ENCODE measurements at regions not wholly inside any gene's neighbourhood (a gene's known extent, or its start where the extent isn't known, plus 50 kb on each side); places are given as distances from the start of the nearest gene placed in this dataset.

DNA sequence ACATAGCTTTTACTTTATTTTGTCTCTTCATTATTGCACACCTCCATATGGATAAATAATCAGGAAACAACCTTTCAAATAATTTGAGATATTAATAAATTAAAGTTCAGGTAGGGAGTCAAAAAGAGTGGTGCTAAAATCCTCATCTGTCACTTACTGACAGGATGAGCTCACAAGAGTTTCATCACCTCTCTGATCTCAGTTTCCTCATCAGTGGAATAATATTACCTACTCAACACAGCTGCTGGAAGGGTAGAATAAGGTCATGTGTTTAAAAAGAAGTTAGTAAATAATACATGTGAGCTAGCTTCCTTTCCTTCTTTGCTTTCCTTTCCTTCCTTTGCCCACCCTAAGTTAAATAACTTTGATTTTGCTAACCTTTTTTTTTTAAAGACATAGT lies 61.9 kb downstream of the RDH14 start:
- TF ChIP-seq, protein P1, sequence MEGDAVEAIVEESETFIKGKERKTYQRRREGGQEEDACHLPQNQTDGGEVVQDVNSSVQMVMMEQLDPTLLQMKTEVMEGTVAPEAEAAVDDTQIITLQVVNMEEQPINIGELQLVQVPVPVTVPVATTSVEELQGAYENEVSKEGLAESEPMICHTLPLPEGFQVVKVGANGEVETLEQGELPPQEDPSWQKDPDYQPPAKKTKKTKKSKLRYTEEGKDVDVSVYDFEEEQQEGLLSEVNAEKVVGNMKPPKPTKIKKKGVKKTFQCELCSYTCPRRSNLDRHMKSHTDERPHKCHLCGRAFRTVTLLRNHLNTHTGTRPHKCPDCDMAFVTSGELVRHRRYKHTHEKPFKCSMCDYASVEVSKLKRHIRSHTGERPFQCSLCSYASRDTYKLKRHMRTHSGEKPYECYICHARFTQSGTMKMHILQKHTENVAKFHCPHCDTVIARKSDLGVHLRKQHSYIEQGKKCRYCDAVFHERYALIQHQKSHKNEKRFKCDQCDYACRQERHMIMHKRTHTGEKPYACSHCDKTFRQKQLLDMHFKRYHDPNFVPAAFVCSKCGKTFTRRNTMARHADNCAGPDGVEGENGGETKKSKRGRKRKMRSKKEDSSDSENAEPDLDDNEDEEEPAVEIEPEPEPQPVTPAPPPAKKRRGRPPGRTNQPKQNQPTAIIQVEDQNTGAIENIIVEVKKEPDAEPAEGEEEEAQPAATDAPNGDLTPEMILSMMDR (IDR thresholded peaks at IDR 0.05; ENCODE audit: insufficient read depth, low read depth, low read length), result no peak
- CTCF ChIA-PET, result interaction anchor here (2.8 kb wide), 1 partner anchor 22 kb away, joined by 9 read pairs; no protein-coding TSS in a partner anchor
- DNase-seq (ENCODE audit: low read depth), result no peak
- H3K27me3 ChIP-seq (ENCODE audit: control insufficient read depth, insufficient read depth, low read length), result peaks cover 9% of the 10 kb centered on the region
- H3K36me3 ChIP-seq (ENCODE audit: control insufficient read depth, insufficient read depth, low read length), result no peaks in the 10 kb centered on the region
- no peak overlapping the region for H3K4me3 ChIP-seq (ENCODE audit: low read depth, low read length)
- POLR2A ChIA-PET, result interaction anchor here (0.7 kb wide), 1 partner anchor 47 kb away, joined by 4 read pairs; no protein-coding TSS in a partner anchor

DNA sequence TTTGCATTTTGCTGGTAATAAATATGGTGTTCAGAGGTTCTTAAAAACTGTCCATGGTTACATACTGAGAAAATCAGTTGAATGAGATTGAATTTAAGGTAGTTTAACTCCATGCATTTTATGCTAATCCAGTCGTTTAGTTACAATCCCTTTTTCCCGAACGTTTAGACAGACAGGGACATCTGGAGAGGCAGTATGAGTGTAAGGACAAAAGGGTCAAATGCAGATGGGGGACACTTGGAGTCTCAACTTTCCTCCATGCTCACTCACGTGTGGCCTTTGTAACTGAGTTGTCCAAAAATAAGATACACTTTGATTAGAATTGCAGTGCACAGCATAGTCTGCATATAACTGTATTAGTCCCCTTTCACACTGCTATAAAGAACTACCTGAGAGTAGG lies 63.9 kb downstream of the RDH14 start:
- TF ChIP-seq, protein P1 (IDR thresholded peaks at IDR 0.05; ENCODE audit: insufficient read depth, low read depth, low read length), result no peak
- ChIA-PET POLR2A (no interaction called here), CTCF (no interaction called here)
- DNase-seq (ENCODE audit: low read depth), result no peak
- Histone ChIP-seq H3K4me3 (ENCODE audit: low read depth, low read length) (no peak overlapping the region), H3K27me3 (ENCODE audit: control insufficient read depth, insufficient read depth, low read length) (peaks cover 12% of the 10 kb centered on the region), H3K36me3 (ENCODE audit: control insufficient read depth, insufficient read depth, low read length) (no peaks in the 10 kb centered on the region)

DNA sequence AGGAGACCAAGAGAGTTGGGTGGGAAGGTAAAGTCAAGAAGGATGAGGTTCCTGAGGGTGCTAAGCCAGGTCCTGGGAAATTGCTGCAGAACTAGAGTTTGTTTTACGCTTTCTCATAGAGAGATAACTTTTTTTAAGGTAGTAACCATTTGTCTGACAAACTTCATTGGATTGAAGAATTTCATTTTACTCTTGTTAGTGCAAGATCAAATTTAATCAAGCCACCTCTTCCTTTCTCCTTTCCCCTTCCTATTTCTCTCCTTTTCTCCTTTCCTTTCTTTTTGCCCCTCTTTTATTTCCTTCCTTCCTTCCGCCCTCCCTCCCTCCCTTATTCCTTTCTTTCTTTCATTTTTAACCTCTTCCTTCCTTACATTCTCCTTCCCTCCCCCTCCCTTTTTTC lies 65.4 kb downstream of the RDH14 start:
- Histone ChIP-seq H3K4me3 (ENCODE audit: low read depth, low read length) (no peak overlapping the region), H3K36me3 (ENCODE audit: control insufficient read depth, insufficient read depth, low read length) (no peaks in the 10 kb centered on the region), H3K27me3 (ENCODE audit: control insufficient read depth, insufficient read depth, low read length) (peaks cover 12% of the 10 kb centered on the region)
- DNase-seq (ENCODE audit: low read depth), result no peak
- TF ChIP-seq, protein P1 (IDR thresholded peaks at IDR 0.05; ENCODE audit: insufficient read depth, low read depth, low read length), result no peak
- CTCF ChIA-PET, result no interaction called here
- POLR2A ChIA-PET, result no interaction called here

DNA sequence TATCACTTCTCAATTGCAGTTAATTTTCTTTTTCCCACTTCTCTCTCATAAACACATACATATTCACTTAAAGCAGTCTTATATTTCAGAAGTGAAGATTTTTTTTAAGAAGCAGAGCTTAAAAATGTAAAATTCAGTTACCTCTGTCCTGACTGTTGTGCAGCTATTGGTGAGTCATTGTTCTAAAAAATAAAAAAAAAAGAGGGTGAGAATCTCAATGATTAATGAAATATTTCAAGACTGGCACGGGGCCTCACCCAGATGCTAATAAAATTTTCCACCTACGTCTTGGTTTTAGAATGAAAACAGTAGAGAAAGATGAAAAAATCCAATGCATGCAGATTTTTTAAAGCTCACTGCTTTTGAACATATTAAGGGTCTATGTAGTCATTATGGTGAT lies 67.7 kb downstream of the RDH14 start:
- POLR2A ChIA-PET, result no interaction called here
- Histone ChIP-seq H3K36me3 (ENCODE audit: control insufficient read depth, insufficient read depth, low read length) (no peaks in the 10 kb centered on the region), H3K4me3 (ENCODE audit: low read depth, low read length) (no peak overlapping the region), H3K27me3 (ENCODE audit: control insufficient read depth, insufficient read depth, low read length) (peaks cover 12% of the 10 kb centered on the region; the same call in 1 of the 2 replicates)
- CTCF ChIA-PET, result interaction anchor here (0.6 kb wide), 1 partner anchor 877 kb away, joined by 3 read pairs; no protein-coding TSS in a partner anchor
- no peak for DNase-seq (ENCODE audit: low read depth)
- TF ChIP-seq, protein P1 (IDR thresholded peaks at IDR 0.05; ENCODE audit: insufficient read depth, low read depth, low read length), result no peak

DNA sequence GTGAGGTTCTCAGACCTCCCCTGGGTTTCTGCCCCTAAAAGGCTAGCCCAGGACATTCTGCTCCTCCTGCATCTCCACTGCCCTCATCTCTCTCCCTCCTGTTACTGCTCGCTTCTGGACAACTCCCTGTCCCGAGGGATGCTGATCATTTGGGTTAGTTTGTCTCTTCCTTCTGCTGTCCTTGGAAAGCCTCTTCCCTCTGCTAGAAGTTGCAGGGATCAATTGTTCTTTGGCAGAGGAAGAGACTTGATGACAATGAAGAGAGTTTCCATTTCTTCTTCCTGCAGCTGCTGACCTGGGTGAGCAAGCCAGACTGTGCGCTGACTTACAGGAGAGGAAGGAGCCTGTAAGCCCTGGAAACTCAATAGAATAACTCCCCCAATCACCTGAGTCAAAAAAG lies 68.9 kb downstream of the RDH14 start:
- H3K36me3 ChIP-seq (ENCODE audit: control insufficient read depth, insufficient read depth, low read length), result no peaks in the 10 kb centered on the region
- ChIA-PET POLR2A (no interaction called here), CTCF (no interaction called here)
- peaks cover 12% of the 10 kb centered on the region; the same call in 1 of the 2 replicates for H3K27me3 ChIP-seq (ENCODE audit: control insufficient read depth, insufficient read depth, low read length)
- TF ChIP-seq, protein P1 (IDR thresholded peaks at IDR 0.05; ENCODE audit: insufficient read depth, low read depth, low read length), result no peak
- no peak for DNase-seq (ENCODE audit: low read depth)
- no peak overlapping the region for H3K4me3 ChIP-seq (ENCODE audit: low read depth, low read length)

Data from BJ (cell line).